ENCODE measurements at regions not wholly inside any gene's neighbourhood (a gene's known extent, or its start where the extent isn't known, plus 50 kb on each side); places are given as distances from the start of the nearest gene placed in this dataset.

DNA sequence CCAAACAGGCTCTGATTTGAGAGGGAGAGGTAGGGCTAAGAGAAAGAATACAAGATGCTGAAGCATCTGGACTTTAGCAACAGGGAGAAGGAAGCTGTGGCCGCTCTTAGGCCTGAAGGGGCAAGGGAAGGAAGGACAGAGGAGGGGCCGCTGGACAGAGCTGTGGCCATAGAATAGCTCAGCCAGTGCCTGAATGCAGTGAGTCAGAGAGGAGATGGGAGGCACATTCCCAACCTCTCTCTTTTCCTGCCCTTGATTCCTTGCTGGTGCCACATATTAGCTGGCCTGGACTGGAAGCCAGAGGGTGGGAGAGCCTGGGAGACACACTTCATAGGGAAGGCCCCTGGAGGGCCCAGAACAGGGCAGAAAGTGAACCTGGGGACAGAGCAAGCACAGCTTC, 83.4 kb upstream of the POU3F1 start:
- TF ChIP-seq, protein P1, sequence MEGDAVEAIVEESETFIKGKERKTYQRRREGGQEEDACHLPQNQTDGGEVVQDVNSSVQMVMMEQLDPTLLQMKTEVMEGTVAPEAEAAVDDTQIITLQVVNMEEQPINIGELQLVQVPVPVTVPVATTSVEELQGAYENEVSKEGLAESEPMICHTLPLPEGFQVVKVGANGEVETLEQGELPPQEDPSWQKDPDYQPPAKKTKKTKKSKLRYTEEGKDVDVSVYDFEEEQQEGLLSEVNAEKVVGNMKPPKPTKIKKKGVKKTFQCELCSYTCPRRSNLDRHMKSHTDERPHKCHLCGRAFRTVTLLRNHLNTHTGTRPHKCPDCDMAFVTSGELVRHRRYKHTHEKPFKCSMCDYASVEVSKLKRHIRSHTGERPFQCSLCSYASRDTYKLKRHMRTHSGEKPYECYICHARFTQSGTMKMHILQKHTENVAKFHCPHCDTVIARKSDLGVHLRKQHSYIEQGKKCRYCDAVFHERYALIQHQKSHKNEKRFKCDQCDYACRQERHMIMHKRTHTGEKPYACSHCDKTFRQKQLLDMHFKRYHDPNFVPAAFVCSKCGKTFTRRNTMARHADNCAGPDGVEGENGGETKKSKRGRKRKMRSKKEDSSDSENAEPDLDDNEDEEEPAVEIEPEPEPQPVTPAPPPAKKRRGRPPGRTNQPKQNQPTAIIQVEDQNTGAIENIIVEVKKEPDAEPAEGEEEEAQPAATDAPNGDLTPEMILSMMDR (IDR thresholded peaks at IDR 0.05) = no peak
- no peak for TF ChIP-seq EZH2 (IDR thresholded peaks at IDR 0.05)
